Heart left ventricle (tissue), 16 donors: ENCODE measurements at regions not wholly inside any gene's neighbourhood (a gene's known extent, or its start where the extent isn't known, plus 50 kb on each side); places are given as distances from the start of the nearest gene placed in this dataset.

Experiments
- ATAC-seq, 4 donors: fragments of 200-7000 bp; cut with Tn5 transposase; one replicate each; pipeline ENCODE4 v1.9.1; 2020 to 2022; ENCODE audit warnings: moderate library complexity in 4 of 4, mild to moderate bottlenecking in 3 of 4, moderate number of reproducible peaks in 1 of 4
- DNase-seq, 5 donors: peaks; one replicate each; pipeline ENCODE4 v3.0.0-alpha.2; 2020
- H3K27ac ChIP-seq, 12 donors: fragments of 200-600 bp; sonication (generic) in 4 of 12; one replicate each; pipeline versions ENCODE4 v1.5.0 to v1.8.0; 2016 to 2022; ENCODE audit warnings: mild to moderate bottlenecking in 2 of 12
- H3K27me3 ChIP-seq, 9 donors: fragments of 200-600 bp; sonication (generic) in 2 of 9; one replicate each; pipeline versions ENCODE4 v1.5.1 to v1.8.0; 2016 to 2022; ENCODE audit warnings: mild to moderate bottlenecking in 3 of 9
- H3K36me3 ChIP-seq, 9 donors: fragments of 200-600 bp; sonication (generic) in 2 of 9; one replicate each; pipeline versions ENCODE4 v1.5.0 to v1.8.0; 2018 to 2022; ENCODE audit warnings: mild to moderate bottlenecking in 2 of 9
- H3K4me1 ChIP-seq, 12 donors: fragments of 200-600 bp; sonication (generic) in 4 of 12; one replicate each; pipeline versions ENCODE4 v1.5.0 to v1.8.0; 2016 to 2022; ENCODE audit warnings: mild to moderate bottlenecking in 3 of 12
- H3K4me3 ChIP-seq, 12 donors: fragments of 200-600 bp; sonication (generic) in 4 of 12; one replicate each; pipeline versions ENCODE4 v1.5.0 to v1.8.0; 2017 to 2022; ENCODE audit warnings: mild to moderate bottlenecking in 9 of 12, moderate library complexity in 4 of 12
- H3K9me3 ChIP-seq, 12 donors: fragments of 200-600 bp; sonication (generic) in 4 of 12; one replicate each; pipeline versions ENCODE4 v1.5.0 to v1.8.0; 2016 to 2022; ENCODE audit warnings: mild to moderate bottlenecking in 1 of 12
- POLR2A ChIP-seq, 2 donors: fragments of 450-650 bp; IDR thresholded peaks; one replicate each; pipeline ENCODE4 v1.6.1; 2017; ENCODE audit warnings: antibody characterized with exemption in 2 of 2, mild to moderate bottlenecking in 2 of 2, moderate library complexity in 2 of 2
- WGBS, 4 donors: extraction: QIAGEN DNeasy Blood & Tissue Kit in 2 of 4; methylation state at CpG; one replicate each; pipeline versions ENCODE4 v1.1.5 to v1.1.7; 2013 to 2018; 5-methylcytosine and 5-hydroxymethylcytosine counted together
- intact Hi-C, 10 donors: fragments of 100-400 bp; cut with DNase I; formaldehyde crosslinking; loops; one replicate each; pipeline versions ENCODE4 v1.11.1 to v1.14.2; 2022
- TF ChIP-seq, protein P1 (sequence below), 12 donors: fragments of 200-600 bp; sonication (generic) in 4 of 12; IDR thresholded peaks; one replicate each; pipeline versions ENCODE4 v1.5.0 to v1.8.0; 2018 to 2022; ENCODE audit warnings: antibody characterized with exemption in 12 of 12, mild to moderate bottlenecking in 5 of 12
- donor health status: ischemic (EF 13 %, LVEDD 7.1; RV severe dilation, severe dysfunction).
- donor health status: healthy with polysubstance abuse.
- donor health status: DM: no; HTN: yes; CAD: no.
- donor health status: DM: no; HTN: no; CAD: no.
- donor health status: ischemic (EF 25% LVEDD 6.9; RV normal size, moderate dysfunction).
- donor health status: ischemic (EF 25% LVEDD 5.7; RV mildly dilated, moderate dysfunction).
- donor health status: healthy.
- donor health status: DM: yes; HTN: yes; CAD: no.
- donor health status: ischemic (EF 35%, LVEDD 5.7; RV mildly dilated, moderate dysfunction).
- donor health status: nonischemic (EF 11% LVEDD 7.7; RV severe dilation, severe dysfunction).
- donor health status: DM: yes; HTN: yes; CAD: no.
- donor health status: PGD.
- donor health status: ischemic (EF 29% LVEDD 5.4; RV normal size, mild dysfunction).
- donor health status: nonischemic (EF 23%, LVEDD 6.1; RV moderate dilation, normal function).

DNA sequence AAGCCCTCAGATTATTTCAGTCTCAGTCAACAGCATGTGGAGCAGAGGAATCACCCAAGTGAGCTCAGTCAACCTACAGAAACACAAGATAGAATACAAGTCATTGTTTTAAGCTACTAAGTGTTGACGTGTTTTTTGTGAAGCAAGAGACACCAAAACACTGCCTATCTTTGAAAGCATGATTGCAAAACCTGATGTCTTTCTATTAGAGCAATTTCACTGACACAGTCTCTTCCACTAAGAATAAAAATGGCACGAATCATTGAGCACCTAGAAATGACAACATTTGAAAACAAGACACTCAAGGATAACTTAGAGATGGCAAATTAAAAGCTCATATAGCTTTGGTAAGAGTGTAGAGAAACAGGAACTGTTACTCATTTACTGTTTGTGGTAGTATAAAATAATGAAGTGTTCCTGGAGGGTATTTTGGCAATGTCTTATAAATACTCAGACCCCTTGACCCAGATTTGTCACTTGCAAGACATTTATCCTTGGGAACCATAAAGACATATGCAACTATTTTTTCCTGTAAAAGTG is 407.1 kb upstream of the XYLT1 start:
- H3K27ac ChIP-seq, result no peak overlapping the region
- DNase-seq (no peak), ATAC-seq (no peak)
- no peaks in the 10 kb centered on the region for H3K9me3 ChIP-seq
- no peaks in the 10 kb centered on the region for H3K27me3 ChIP-seq
- WGBS, 4 donors, result 64 to 75% (median 71%) methylated on average over 2 of the region's 2 CpGs
- no peaks in the 10 kb centered on the region for H3K4me1 ChIP-seq
- intact Hi-C loops, result no loop called here
- no peak for TF ChIP-seq POLR2A (IDR thresholded peaks at IDR 0.05)
- TF ChIP-seq, protein P1, sequence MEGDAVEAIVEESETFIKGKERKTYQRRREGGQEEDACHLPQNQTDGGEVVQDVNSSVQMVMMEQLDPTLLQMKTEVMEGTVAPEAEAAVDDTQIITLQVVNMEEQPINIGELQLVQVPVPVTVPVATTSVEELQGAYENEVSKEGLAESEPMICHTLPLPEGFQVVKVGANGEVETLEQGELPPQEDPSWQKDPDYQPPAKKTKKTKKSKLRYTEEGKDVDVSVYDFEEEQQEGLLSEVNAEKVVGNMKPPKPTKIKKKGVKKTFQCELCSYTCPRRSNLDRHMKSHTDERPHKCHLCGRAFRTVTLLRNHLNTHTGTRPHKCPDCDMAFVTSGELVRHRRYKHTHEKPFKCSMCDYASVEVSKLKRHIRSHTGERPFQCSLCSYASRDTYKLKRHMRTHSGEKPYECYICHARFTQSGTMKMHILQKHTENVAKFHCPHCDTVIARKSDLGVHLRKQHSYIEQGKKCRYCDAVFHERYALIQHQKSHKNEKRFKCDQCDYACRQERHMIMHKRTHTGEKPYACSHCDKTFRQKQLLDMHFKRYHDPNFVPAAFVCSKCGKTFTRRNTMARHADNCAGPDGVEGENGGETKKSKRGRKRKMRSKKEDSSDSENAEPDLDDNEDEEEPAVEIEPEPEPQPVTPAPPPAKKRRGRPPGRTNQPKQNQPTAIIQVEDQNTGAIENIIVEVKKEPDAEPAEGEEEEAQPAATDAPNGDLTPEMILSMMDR (IDR thresholded peaks at IDR 0.05), result no peak
- no peak overlapping the region for H3K4me3 ChIP-seq
- H3K36me3 ChIP-seq, result no peaks in the 10 kb centered on the region

DNA sequence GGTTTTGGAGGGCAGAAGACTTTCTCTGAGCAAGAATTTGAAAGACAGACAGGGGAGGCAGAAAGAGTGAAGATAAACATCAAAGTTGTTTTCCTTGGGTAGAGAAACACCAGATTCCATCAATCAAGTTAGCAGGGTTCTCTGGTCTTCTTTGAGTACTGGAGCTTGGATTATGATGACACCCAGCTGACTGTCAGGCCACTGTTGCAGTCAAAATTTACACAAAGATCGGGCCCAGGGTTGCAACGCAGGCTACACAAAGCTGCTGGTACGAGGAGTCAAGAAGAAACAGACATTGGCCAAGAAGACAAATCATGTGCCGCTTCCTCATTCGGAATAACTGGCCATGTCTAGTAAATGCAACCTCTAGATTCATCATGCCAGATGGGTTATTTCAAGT is 396.2 kb upstream of the XYLT1 start:
- H3K27me3 ChIP-seq, result peaks cover 0 to 7% (median 0%) of the 10 kb centered on the region in 9 donors
- ATAC-seq (no peak), DNase-seq (no peak)
- no peaks in the 10 kb centered on the region for H3K4me1 ChIP-seq
- no peaks in the 10 kb centered on the region for H3K36me3 ChIP-seq
- intact Hi-C loops, result no loop called here
- no peak overlapping the region for H3K4me3 ChIP-seq
- TF ChIP-seq POLR2A (IDR thresholded peaks at IDR 0.05), result no peak
- WGBS, 4 donors, result 60 to 74% (median 65%) methylated on average over 5 of the region's 5 CpGs
- no peak overlapping the region for H3K27ac ChIP-seq
- no peaks in the 10 kb centered on the region for H3K9me3 ChIP-seq

DNA sequence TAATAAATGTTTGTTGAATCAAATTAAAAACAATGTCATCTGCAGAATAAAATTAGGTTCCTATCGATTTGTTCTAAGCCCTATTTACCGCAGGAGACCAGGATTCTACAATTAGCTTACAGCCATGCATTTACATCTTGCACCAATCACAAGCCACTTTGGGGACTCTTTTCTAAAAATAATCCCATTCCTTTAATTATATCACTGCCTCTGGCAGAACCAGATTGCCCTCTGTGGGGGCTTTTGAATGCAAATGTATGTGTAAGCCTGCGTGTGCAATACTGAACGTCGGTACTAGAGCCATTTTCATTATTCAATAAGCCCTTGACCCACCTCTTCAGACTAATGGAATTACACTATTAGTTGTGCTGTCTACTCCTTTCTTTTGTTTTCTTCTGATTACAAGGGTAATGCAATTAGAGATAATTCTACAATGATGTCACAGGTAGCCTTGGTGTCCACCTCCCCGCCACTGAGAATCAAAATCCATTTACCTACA is 391.3 kb upstream of the XYLT1 start:
- whole genome bisulfite sequencing, 4 donors, result 89 to 91% (median 89%) methylated on average over 6 of the region's 6 CpGs
- TF ChIP-seq, protein P1 (IDR thresholded peaks at IDR 0.05), result no peak
- TF ChIP-seq POLR2A (IDR thresholded peaks at IDR 0.05), result no peak

GRCh38 chr16:17858061-17858460 is 387.3 kb upstream of the XYLT1 start:
- 67 to 74% (median 68%) methylated on average over 10 of the region's 10 CpGs for WGBS, 4 donors
- Histone ChIP-seq H3K27ac (no peak overlapping the region), H3K4me1 (no peaks in the 10 kb centered on the region), H3K4me3 (no peak overlapping the region), H3K27me3 (peaks cover 0 to 22% (median 0%) of the 10 kb centered on the region in 9 donors), H3K36me3 (no peaks in the 10 kb centered on the region), H3K9me3 (peaks cover 0 to 9% (median 0%) of the 10 kb centered on the region in 12 donors)
- no peak for DNase-seq
- no peak for ATAC-seq
- intact Hi-C loops, result no loop called here
- TF ChIP-seq, protein P1 (IDR thresholded peaks at IDR 0.05), result no peak
- no peak for TF ChIP-seq POLR2A (IDR thresholded peaks at IDR 0.05)

More for the DNA sequence above, 391.3 kb upstream of the XYLT1 start:
- no peaks in the 10 kb centered on the region for H3K36me3 ChIP-seq
- intact Hi-C loops, result no loop called here
- no peak overlapping the region for H3K27ac ChIP-seq
- peaks cover 0 to 14% (median 0%) of the 10 kb centered on the region in 9 donors for H3K27me3 ChIP-seq
- H3K9me3 ChIP-seq, result no peaks in the 10 kb centered on the region
- H3K4me3 ChIP-seq, result no peak overlapping the region
- ATAC-seq, result no peak
- no peaks in the 10 kb centered on the region for H3K4me1 ChIP-seq
- no peak for DNase-seq

DNA sequence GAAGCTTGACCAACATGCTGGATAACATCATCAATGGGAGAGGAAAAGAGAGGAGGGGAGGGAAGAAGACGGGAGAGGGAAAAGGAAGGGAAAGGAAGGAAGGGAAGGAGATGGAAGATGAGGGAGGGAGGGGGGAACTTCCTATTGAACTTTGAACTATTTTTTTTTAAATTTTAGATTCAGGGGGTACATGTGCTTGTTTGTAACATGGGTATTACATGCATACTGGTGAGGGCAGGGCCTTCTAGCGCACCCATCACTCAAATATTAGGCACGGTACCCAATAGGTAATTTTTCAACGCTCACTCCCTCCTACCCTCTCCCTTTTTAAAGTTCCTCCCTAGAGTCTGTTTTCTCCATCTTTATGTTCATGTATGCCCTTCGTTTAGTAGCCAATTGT is 383.2 kb upstream of the XYLT1 start:
- no peak overlapping the region for H3K4me3 ChIP-seq
- H3K4me1 ChIP-seq, result no peaks in the 10 kb centered on the region
- ATAC-seq (no peak), DNase-seq (no peak)
- intact Hi-C loops, result no loop called here
- WGBS, 4 donors, result 78 to 93% (median 84%) methylated on average over 5 of the region's 5 CpGs
- peaks cover 0 to 8% (median 0%) of the 10 kb centered on the region in 9 donors for H3K27me3 ChIP-seq
- H3K9me3 ChIP-seq, result peaks cover 0 to 9% (median 0%) of the 10 kb centered on the region in 12 donors
- H3K27ac ChIP-seq, result no peak overlapping the region
- TF ChIP-seq, protein P1 (IDR thresholded peaks at IDR 0.05), result no peak
- TF ChIP-seq POLR2A (IDR thresholded peaks at IDR 0.05), result no peak
- no peaks in the 10 kb centered on the region for H3K36me3 ChIP-seq
